Nephron (organoid): ENCODE measurements at regions not wholly inside any gene's neighbourhood (a gene's known extent, or its start where the extent isn't known, plus 50 kb on each side); places are given as distances from the start of the nearest gene placed in this dataset.

Experiments used
- H3K27ac Mint-ChIP-seq, 3 experiments: 2 replicates each; pipeline ENCODE4 v1.8.0; 2020; ENCODE audit warnings: mixed read lengths in 3 of 3, mild to moderate bottlenecking in 2 of 3, moderate library complexity in 1 of 3
- H3K27me3 Mint-ChIP-seq: 2 replicates; pipeline ENCODE4 v1.8.0; 2021; ENCODE audit warnings: low read depth, mild to moderate bottlenecking, moderate library complexity, mixed read lengths
- H3K36me3 Mint-ChIP-seq: 2 replicates; pipeline ENCODE4 v1.8.0; 2020; ENCODE audit warnings: low read depth, mixed read lengths
- H3K4me1 Mint-ChIP-seq: 2 replicates; pipeline ENCODE4 v1.8.0; 2020; ENCODE audit warnings: mixed read lengths
- H3K4me3 Mint-ChIP-seq, 3 experiments: 2 replicates each; pipeline ENCODE4 v1.8.0; 2020; ENCODE audit warnings: mild to moderate bottlenecking in 3 of 3, mixed read lengths in 3 of 3, moderate library complexity in 2 of 3
- H3K9me3 Mint-ChIP-seq: 2 replicates; pipeline ENCODE4 v1.8.0; 2020; ENCODE audit warnings: mixed read lengths
- CTCF ChIP-seq, 3 experiments: fragments of 200-600 bp; sonication (generic); IDR thresholded peaks; one replicate each; pipeline ENCODE4 v1.5.0; 2021; ENCODE audit warnings: antibody characterized with exemption in 3 of 3; ENCODE audit not compliant: unreplicated experiment in 3 of 3

GRCh38 chr13:78786459-78786858 lies 127.5 kb upstream of the OBI1 start:
- Mint-ChIP-seq H3K4me1 (peaks cover 8% of the 10 kb centered on the region), H3K4me3 (no peak overlapping the region), H3K27me3 (peaks cover 4% of the 10 kb centered on the region), H3K9me3 (no peaks in the 10 kb centered on the region), H3K36me3 (no peaks in the 10 kb centered on the region), H3K27ac (no peak overlapping the region)
- no peak for TF ChIP-seq CTCF (IDR thresholded peaks at IDR 0.05; ENCODE audit: unreplicated experiment in 3 of 3)

DNA sequence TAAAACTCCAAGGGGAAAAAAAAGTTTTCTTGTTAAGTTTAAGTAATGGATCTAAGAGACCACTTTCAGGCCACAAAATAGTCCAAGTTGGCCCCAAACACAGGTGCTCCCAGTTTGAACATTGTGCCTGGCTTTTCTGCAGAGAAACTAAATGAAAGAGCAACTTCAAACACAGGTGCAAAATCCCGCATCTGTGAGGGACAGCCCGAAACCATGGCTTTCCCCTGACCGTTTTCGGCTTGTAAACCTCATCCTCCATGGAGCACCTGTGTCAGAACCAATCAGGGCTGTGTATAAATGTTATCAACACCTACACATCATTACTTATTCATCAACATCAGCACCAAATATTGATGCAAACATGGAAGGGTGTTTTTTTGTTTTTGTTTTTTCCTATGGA lies 126.8 kb upstream of the OBI1 start:
- no peaks in the 10 kb centered on the region for H3K36me3 Mint-ChIP-seq
- H3K9me3 Mint-ChIP-seq, result no peaks in the 10 kb centered on the region
- H3K27ac Mint-ChIP-seq, result no peak overlapping the region
- H3K4me1 Mint-ChIP-seq, result peaks cover 8% of the 10 kb centered on the region
- H3K27me3 Mint-ChIP-seq, result peaks cover 8% of the 10 kb centered on the region
- H3K4me3 Mint-ChIP-seq, result no peak overlapping the region
- no peak for TF ChIP-seq CTCF (IDR thresholded peaks at IDR 0.05; ENCODE audit: unreplicated experiment in 3 of 3)

GRCh38 chr13:78784014-78784750 lies 125.2 kb upstream of the OBI1 start:
- Mint-ChIP-seq H3K27me3 (peaks cover 12% of the 10 kb centered on the region), H3K4me3 (no peak overlapping the region), H3K4me1 (peaks cover 8% of the 10 kb centered on the region), H3K27ac (no peak overlapping the region), H3K9me3 (no peaks in the 10 kb centered on the region), H3K36me3 (no peaks in the 10 kb centered on the region)
- no peak for TF ChIP-seq CTCF (IDR thresholded peaks at IDR 0.05; ENCODE audit: unreplicated experiment in 3 of 3)

- H3K27me3 Mint-ChIP-seq, result peaks cover 12% of the 10 kb centered on the region
- H3K27ac Mint-ChIP-seq, result no peak overlapping the region
- H3K4me1 Mint-ChIP-seq, result peaks cover 8% of the 10 kb centered on the region
- no peaks in the 10 kb centered on the region for H3K36me3 Mint-ChIP-seq
- no peak overlapping the region for H3K4me3 Mint-ChIP-seq
- no peak for TF ChIP-seq CTCF (IDR thresholded peaks at IDR 0.05; ENCODE audit: unreplicated experiment in 3 of 3)
- no peaks in the 10 kb centered on the region for H3K9me3 Mint-ChIP-seq
These were observed 121.8 kb upstream of the OBI1 start for GRCh38 chr13:78780708-78781107.

DNA sequence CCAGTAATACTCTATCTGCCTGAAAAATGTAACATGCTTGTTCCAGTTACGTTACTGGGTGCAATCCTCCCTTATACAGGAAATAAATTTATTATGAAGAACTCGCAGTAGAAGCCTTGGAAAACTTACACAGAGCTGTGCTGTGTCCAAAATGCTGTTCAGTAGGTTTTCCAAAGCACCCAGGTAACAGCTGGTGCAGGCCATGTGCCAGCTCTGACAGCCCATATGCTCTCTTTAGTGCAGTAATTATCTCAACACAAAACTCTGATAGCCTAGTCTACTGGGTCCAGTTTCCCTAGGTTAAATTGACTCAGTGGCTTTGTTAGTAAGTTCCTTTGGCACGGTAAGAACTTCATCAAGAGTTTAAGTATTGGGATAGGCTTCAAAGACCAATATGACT lies 120.7 kb upstream of the OBI1 start:
- TF ChIP-seq CTCF (IDR thresholded peaks at IDR 0.05; ENCODE audit: unreplicated experiment in 3 of 3), result no peak
- no peak overlapping the region for H3K27ac Mint-ChIP-seq
- H3K27me3 Mint-ChIP-seq, result peaks cover 12% of the 10 kb centered on the region
- H3K4me1 Mint-ChIP-seq, result peaks cover 8% of the 10 kb centered on the region
- no peaks in the 10 kb centered on the region for H3K9me3 Mint-ChIP-seq
- H3K4me3 Mint-ChIP-seq, result no peak overlapping the region
- H3K36me3 Mint-ChIP-seq, result no peaks in the 10 kb centered on the region

DNA sequence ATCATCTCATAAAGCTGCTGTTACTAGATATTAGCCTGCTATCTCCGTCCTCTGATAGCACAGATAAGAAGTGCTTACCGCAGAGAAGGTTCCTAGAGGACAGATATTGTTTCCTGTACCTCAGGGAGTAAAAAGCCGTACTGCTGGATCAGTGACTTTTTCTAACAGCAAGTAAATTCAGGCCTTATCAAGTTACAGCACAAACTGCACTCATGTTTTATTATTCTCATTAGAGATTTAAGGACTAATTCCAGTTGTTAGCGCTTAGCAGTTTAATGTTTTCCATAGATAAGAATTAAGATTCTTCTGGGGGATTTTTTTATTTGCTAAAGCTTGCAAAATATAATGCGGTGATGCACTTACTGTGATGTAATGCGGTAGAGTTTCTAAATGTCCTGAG lies 119.0 kb upstream of the OBI1 start:
- no peaks in the 10 kb centered on the region for H3K9me3 Mint-ChIP-seq
- no peak overlapping the region for H3K4me3 Mint-ChIP-seq
- H3K4me1 Mint-ChIP-seq, result peaks cover 8% of the 10 kb centered on the region
- peaks cover 14% of the 10 kb centered on the region for H3K27me3 Mint-ChIP-seq
- H3K27ac Mint-ChIP-seq, result no peak overlapping the region
- TF ChIP-seq CTCF (IDR thresholded peaks at IDR 0.05; ENCODE audit: unreplicated experiment in 3 of 3), result no peak
- no peaks in the 10 kb centered on the region for H3K36me3 Mint-ChIP-seq
